ENCODE measurements at regions not wholly inside any gene's neighbourhood (a gene's known extent, or its start where the extent isn't known, plus 50 kb on each side); places are given as distances from the start of the nearest gene placed in this dataset.
A peak's percentile ranks its signal among the peaks of the same experiment; 100 is the strongest.

DNA sequence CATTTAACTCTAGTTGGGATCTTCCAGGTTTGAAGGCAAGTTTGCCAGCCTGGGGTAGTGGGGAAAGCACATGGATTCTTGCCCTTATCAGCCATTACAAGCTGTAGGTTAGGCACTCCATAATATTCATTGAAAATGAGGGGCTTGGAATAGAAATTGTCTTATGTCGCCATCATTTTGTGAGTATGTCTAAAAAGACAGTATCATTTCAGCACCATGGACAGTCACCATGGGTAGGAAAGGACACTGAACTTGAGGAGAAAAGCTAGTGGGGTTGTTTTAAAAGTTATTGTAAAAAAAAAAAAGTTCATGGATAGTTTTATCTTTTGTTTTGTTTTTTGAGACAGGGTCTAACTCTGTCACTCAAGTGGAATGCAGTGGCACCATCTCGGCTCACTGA is 356.1 kb downstream of the HNRNPD start:
- peak; percentile 26 for DNase-seq (ENCODE audit: extremely low spot score)
- ChIA-PET CTCF (no interaction called here), POLR2A (no interaction called here)
- TF ChIP-seq ZNF384 (IDR thresholded peaks at IDR 0.05): no peak
- TF ChIP-seq, protein P1, sequence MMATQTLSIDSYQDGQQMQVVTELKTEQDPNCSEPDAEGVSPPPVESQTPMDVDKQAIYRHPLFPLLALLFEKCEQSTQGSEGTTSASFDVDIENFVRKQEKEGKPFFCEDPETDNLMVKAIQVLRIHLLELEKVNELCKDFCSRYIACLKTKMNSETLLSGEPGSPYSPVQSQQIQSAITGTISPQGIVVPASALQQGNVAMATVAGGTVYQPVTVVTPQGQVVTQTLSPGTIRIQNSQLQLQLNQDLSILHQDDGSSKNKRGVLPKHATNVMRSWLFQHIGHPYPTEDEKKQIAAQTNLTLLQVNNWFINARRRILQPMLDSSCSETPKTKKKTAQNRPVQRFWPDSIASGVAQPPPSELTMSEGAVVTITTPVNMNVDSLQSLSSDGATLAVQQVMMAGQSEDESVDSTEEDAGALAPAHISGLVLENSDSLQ (IDR thresholded peaks at IDR 0.05): no peak
- TF ChIP-seq ELF4 (IDR thresholded peaks at IDR 0.05): no peak
- TF ChIP-seq FOXA1 (IDR thresholded peaks at IDR 0.05): no peak
- no peak for TF ChIP-seq L3MBTL2 (conservative IDR thresholded peaks at IDR 0.05)
- no peak for TF ChIP-seq TARDBP (IDR thresholded peaks at IDR 0.05)
- no peak for TF ChIP-seq NFRKB (IDR thresholded peaks at IDR 0.05)
- TF ChIP-seq BHLHE40 (IDR thresholded peaks at IDR 0.05; ENCODE audit: borderline replicate concordance): no peak
- TF ChIP-seq SUZ12 (IDR thresholded peaks at IDR 0.05): no peak
- no peak for TF ChIP-seq SP1 (IDR thresholded peaks at IDR 0.05)
- no peak for TF ChIP-seq FOXK2 (IDR thresholded peaks at IDR 0.05)
- no peak for TF ChIP-seq FOXM1 (IDR thresholded peaks at IDR 0.05; ENCODE audit: borderline replicate concordance)
- TF ChIP-seq CTBP1 (IDR thresholded peaks at IDR 0.05; ENCODE audit: borderline replicate concordance): no peak
- TF ChIP-seq LEF1 (IDR thresholded peaks at IDR 0.05; ENCODE audit: borderline replicate concordance): no peak
- no peak for TF ChIP-seq HDGF (IDR thresholded peaks at IDR 0.05; ENCODE audit: borderline replicate concordance)
- TF ChIP-seq ARNT (IDR thresholded peaks at IDR 0.05): no peak

DNA sequence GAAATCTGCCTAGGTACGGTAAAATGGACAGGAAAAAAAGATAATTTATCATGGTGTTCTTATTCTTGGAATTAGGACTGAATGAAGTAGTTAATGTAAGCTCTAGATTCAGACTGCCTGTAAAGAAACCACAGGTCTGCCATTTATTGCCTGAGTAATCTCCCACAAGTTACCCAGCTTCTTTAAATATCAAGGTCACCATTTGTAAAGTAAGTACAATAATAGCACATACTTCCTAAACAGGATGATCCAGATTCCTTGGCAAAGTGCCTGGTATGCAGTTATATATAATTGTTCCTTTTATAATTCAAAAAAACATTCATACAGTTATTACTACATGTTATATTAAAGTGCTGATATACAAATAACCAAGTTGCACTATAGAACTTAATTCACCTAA is 368.6 kb downstream of the HNRNPD start:
- no peak for DNase-seq (ENCODE audit: extremely low spot score)
- CTCF ChIA-PET: no interaction called here
- TF ChIP-seq NFRKB (IDR thresholded peaks at IDR 0.05): no peak
- TF ChIP-seq SUZ12 (IDR thresholded peaks at IDR 0.05): no peak
- no peak for TF ChIP-seq TARDBP (IDR thresholded peaks at IDR 0.05)
- TF ChIP-seq ELF4 (IDR thresholded peaks at IDR 0.05): no peak
- TF ChIP-seq, protein P1 (IDR thresholded peaks at IDR 0.05): no peak
- TF ChIP-seq CTBP1 (IDR thresholded peaks at IDR 0.05; ENCODE audit: borderline replicate concordance): no peak
- no peak for TF ChIP-seq LEF1 (IDR thresholded peaks at IDR 0.05; ENCODE audit: borderline replicate concordance)
- no peak for TF ChIP-seq FOXK2 (IDR thresholded peaks at IDR 0.05)
- no peak for TF ChIP-seq HDGF (IDR thresholded peaks at IDR 0.05; ENCODE audit: borderline replicate concordance)
- no peak for TF ChIP-seq FOXM1 (IDR thresholded peaks at IDR 0.05; ENCODE audit: borderline replicate concordance)
- TF ChIP-seq SP1 (IDR thresholded peaks at IDR 0.05): no peak
- TF ChIP-seq BHLHE40 (IDR thresholded peaks at IDR 0.05; ENCODE audit: borderline replicate concordance): no peak
- no peak for TF ChIP-seq L3MBTL2 (conservative IDR thresholded peaks at IDR 0.05)
- POLR2A ChIA-PET: no interaction called here

DNA sequence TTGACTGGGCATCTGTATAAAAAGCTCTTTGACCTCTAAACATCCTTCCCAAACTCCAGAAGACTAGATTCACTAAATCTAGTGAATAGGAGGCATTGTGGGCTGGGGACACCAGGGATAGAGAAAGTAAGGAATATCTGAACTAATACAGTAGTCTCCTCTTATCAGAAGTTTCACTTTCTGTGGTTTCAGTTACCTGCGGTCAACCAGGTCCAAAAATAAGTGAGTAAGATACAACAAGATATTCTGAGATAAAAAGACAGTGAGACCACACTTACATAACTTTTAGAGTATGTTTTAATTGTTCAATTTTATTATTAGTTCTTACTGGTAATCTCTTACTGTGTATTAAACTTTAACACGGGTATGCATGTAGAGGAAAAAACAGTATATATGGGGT is 376.5 kb downstream of the HNRNPD start:
- ChIA-PET CTCF (no interaction called here), POLR2A (no interaction called here)
- TF ChIP-seq FOXA1 (IDR thresholded peaks at IDR 0.05): no peak
- TF ChIP-seq SP1 (IDR thresholded peaks at IDR 0.05): no peak
- TF ChIP-seq FOXM1 (IDR thresholded peaks at IDR 0.05; ENCODE audit: borderline replicate concordance): no peak
- TF ChIP-seq ELF4 (IDR thresholded peaks at IDR 0.05): no peak
- DNase-seq (ENCODE audit: extremely low spot score): no peak

DNA sequence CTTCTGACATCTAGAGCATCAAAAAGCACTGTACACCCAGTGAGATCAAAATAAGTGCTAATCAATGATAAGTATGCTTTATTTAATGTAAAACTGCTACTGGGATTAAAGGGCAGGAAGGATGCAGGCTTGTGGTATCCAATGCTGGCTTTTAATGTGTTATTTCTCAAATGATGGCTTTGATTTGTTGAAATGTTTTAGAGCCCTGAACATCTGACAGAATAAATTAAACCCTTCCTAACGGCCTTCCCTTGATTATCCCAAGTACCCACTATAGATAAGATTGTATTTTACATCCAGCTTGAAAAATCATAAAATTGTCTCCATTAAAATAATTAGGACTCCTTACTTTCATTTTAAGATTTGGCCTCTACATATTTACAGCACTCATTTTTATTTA is 382.9 kb downstream of the HNRNPD start:
- no peak for DNase-seq (ENCODE audit: extremely low spot score)
- TF ChIP-seq L3MBTL2 (conservative IDR thresholded peaks at IDR 0.05) (no peak), FOXM1 (IDR thresholded peaks at IDR 0.05; ENCODE audit: borderline replicate concordance) (no peak), TARDBP (IDR thresholded peaks at IDR 0.05) (no peak), FOXK2 (IDR thresholded peaks at IDR 0.05) (no peak), ARNT (IDR thresholded peaks at IDR 0.05) (no peak), ZNF384 (IDR thresholded peaks at IDR 0.05) (no peak), ELF4 (IDR thresholded peaks at IDR 0.05) (no peak), LEF1 (IDR thresholded peaks at IDR 0.05; ENCODE audit: borderline replicate concordance) (no peak), SUZ12 (IDR thresholded peaks at IDR 0.05) (no peak), SP1 (IDR thresholded peaks at IDR 0.05) (no peak), HDGF (IDR thresholded peaks at IDR 0.05; ENCODE audit: borderline replicate concordance) (no peak), BHLHE40 (IDR thresholded peaks at IDR 0.05; ENCODE audit: borderline replicate concordance) (no peak), FOXA1 (IDR thresholded peaks at IDR 0.05) (no peak), NFRKB (IDR thresholded peaks at IDR 0.05) (no peak), CTBP1 (IDR thresholded peaks at IDR 0.05; ENCODE audit: borderline replicate concordance) (no peak)
- TF ChIP-seq, protein P1 (IDR thresholded peaks at IDR 0.05): no peak
- POLR2A ChIA-PET: no interaction called here
- CTCF ChIA-PET: no interaction called here

DNA sequence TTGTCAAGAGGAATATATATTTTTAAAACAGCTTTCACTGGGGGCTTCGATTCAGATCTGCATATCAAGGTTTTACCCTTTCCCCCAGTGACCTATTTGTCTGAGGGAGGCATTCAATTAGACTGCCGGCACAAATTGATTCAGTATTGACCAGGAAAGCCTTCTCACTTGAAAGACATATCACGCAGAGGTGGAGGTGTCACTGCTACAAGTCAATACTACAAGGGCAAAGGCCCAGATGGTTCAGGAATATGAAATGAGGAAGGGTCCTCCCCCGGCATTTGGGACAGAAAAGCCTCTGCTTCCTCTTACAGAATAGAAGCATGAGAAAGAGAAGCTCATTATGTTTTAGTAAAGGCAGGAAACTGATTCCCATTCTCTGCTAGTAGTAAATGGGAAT is 383.6 kb downstream of the HNRNPD start:
- DNase-seq (ENCODE audit: extremely low spot score): no peak
- POLR2A ChIA-PET: no interaction called here
- TF ChIP-seq NFRKB (IDR thresholded peaks at IDR 0.05) (no peak), HDGF (IDR thresholded peaks at IDR 0.05; ENCODE audit: borderline replicate concordance) (no peak), FOXA1 (IDR thresholded peaks at IDR 0.05) (no peak), TARDBP (IDR thresholded peaks at IDR 0.05) (no peak), FOXM1 (IDR thresholded peaks at IDR 0.05; ENCODE audit: borderline replicate concordance) (no peak)
- CTCF ChIA-PET: no interaction called here

DNA sequence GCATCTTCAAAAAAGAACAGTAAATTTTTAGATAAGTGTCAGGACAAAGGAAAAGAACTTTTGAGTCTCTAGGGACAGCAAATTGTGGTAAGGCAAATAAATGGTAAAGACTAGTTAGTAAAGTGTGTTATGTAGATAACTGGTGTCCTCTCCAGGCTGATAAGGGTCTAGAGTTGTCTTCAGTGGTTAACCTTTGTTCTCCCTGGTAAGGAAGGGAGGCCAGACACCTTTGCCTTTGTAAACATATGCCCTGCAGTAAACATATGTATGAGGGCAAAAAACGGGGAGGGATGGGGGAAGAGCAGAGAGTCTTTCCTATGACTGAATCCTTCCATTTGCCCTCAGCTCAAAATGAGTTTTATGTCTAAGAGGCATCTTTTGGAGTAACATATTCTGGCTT is 384.6 kb downstream of the HNRNPD start:
- ChIA-PET CTCF (no interaction called here), POLR2A (no interaction called here)
- TF ChIP-seq ZNF384 (IDR thresholded peaks at IDR 0.05) (no peak), FOXA1 (IDR thresholded peaks at IDR 0.05) (no peak), NFRKB (IDR thresholded peaks at IDR 0.05) (no peak), FOXK2 (IDR thresholded peaks at IDR 0.05) (no peak), CTBP1 (IDR thresholded peaks at IDR 0.05; ENCODE audit: borderline replicate concordance) (no peak), FOXM1 (IDR thresholded peaks at IDR 0.05; ENCODE audit: borderline replicate concordance) (no peak), L3MBTL2 (conservative IDR thresholded peaks at IDR 0.05) (no peak), ARNT (IDR thresholded peaks at IDR 0.05) (no peak)
- TF ChIP-seq, protein P1 (IDR thresholded peaks at IDR 0.05): no peak
- DNase-seq (ENCODE audit: extremely low spot score): no peak

All from HEK293T (cell line).